ENCODE measurements at regions not wholly inside any gene's neighbourhood (a gene's known extent, or its start where the extent isn't known, plus 50 kb on each side); places are given as distances from the start of the nearest gene placed in this dataset.

- DNase-seq (ENCODE audit: low read depth in 2 of 2), result no peak
Observed at GRCh38 chr2:12057436-12058166, 311.2 kb downstream of the LPIN1 start.

GRCh38 chr2:12059616-12060441, 313.4 kb downstream of the LPIN1 start:
- DNase-seq (ENCODE audit: low read depth in 2 of 2), result no peak

GRCh38 chr2:12060886-12061285, 314.5 kb downstream of the LPIN1 start:
- no peak for DNase-seq (ENCODE audit: low read depth in 2 of 2)

- DNase-seq (ENCODE audit: low read depth in 2 of 2), result no peak
Observed at GRCh38 chr2:12061286-12062052, 315.0 kb downstream of the LPIN1 start.

GRCh38 chr2:12062053-12062395, 315.6 kb downstream of the LPIN1 start:
- DNase-seq (ENCODE audit: low read depth in 2 of 2), result no peak

GRCh38 chr2:12063210-12063609, 316.8 kb downstream of the LPIN1 start:
- no peak for DNase-seq (ENCODE audit: low read depth in 2 of 2)

- no peak for DNase-seq (ENCODE audit: low read depth in 2 of 2)
Observed at GRCh38 chr2:12064153-12064552, 317.7 kb downstream of the LPIN1 start.

GRCh38 chr2:12066116-12066515, 319.7 kb downstream of the LPIN1 start:
- no peak for DNase-seq (ENCODE audit: low read depth in 2 of 2)

- DNase-seq (ENCODE audit: low read depth in 2 of 2), result no peak
Observed at GRCh38 chr2:12066986-12067385, 320.6 kb downstream of the LPIN1 start.

- no peak for DNase-seq (ENCODE audit: low read depth in 2 of 2)
Observed at GRCh38 chr2:12068796-12069538, 322.5 kb downstream of the LPIN1 start.

GRCh38 chr2:12070153-12070552, 323.7 kb downstream of the LPIN1 start:
- DNase-seq (ENCODE audit: low read depth in 2 of 2), result peak in 1 of 2 donors; percentile 12

GRCh38 chr2:12070581-12070980, 324.1 kb downstream of the LPIN1 start:
- DNase-seq (ENCODE audit: low read depth in 2 of 2), result no peak

- DNase-seq (ENCODE audit: low read depth in 2 of 2), result no peak
Observed at GRCh38 chr2:12071318-12071717, 324.9 kb downstream of the LPIN1 start.

GRCh38 chr2:12073217-12073852, 326.9 kb downstream of the LPIN1 start:
- DNase-seq (ENCODE audit: low read depth in 2 of 2), result no peak

GRCh38 chr2:12074126-12074844, 327.9 kb downstream of the LPIN1 start:
- DNase-seq (ENCODE audit: low read depth in 2 of 2), result no peak

- no peak for DNase-seq (ENCODE audit: low read depth in 2 of 2)
Observed at GRCh38 chr2:12074845-12075217, 328.4 kb downstream of the LPIN1 start.

GRCh38 chr2:12075603-12076002, 329.2 kb downstream of the LPIN1 start:
- no peak for DNase-seq (ENCODE audit: low read depth in 2 of 2)

- DNase-seq (ENCODE audit: low read depth in 2 of 2), result peak; percentile 7 to 14
Observed at GRCh38 chr2:12076810-12077209, 330.4 kb downstream of the LPIN1 start.

GRCh38 chr2:12080360-12080759, 333.9 kb downstream of the LPIN1 start:
- no peak for DNase-seq (ENCODE audit: low read depth in 2 of 2)

GRCh38 chr2:12081481-12082210, 335.2 kb downstream of the LPIN1 start:
- no peak for DNase-seq (ENCODE audit: low read depth in 2 of 2)

Data from dermis microvascular lymphatic vessel endothelial cell (primary cell).